A549 (cell line): ENCODE measurements at regions not wholly inside any gene's neighbourhood (a gene's known extent, or its start where the extent isn't known, plus 50 kb on each side); places are given as distances from the start of the nearest gene placed in this dataset.

ENCODE experiments used
- ATAC-seq, 2 experiments: fragments of 200-7000 bp in 1 of 2; fragments of >200 bp in 1 of 2; cut with Nextera tagmentation in 1 of 2; cut with Tn5 transposase in 1 of 2; 3 replicates each; pipeline versions ENCODE4 v1.8.0 to v1.9.1; 2018 to 2020; ENCODE audit warnings: mild to moderate bottlenecking in 1 of 2, moderate library complexity in 1 of 2
- CTCF ChIA-PET: fragments of 300-600 bp; sonication (Branson Sonifier 250); formaldehyde crosslinking; extraction: SDS; loops from one replicate; lab custom pipeline; 2021; ENCODE audit warnings: antibody characterized with exemption, inconsistent platforms; lab: Yijun Ruan, JAX
- POLR2A ChIA-PET: fragments of 350-600 bp; formaldehyde crosslinking; extraction: SDS; loops from one replicate; lab custom pipeline; 2021; ENCODE audit warnings: antibody characterized with exemption, inconsistent platforms; lab: Yijun Ruan, JAX
- DNase-seq, 2 experiments: peaks; one replicate each; pipeline versions ENCODE4 v3.0.0 to v3.0.0-alpha.2; 2011 to 2016; ENCODE audit warnings: low read depth in 1 of 2, low spot score in 1 of 2
- FAIRE-seq: peaks from 2 replicates; lab custom pipeline; 2011; peaks lifted over from hg19 to GRCh38; lab: Jason Lieb, UNC
- H3K27ac ChIP-seq, 2 experiments: fragments of >200 bp; sonication (Bioruptor Twin); formaldehyde crosslinking; 3 replicates each; pipeline ENCODE4 v1.5.1; 2016 to 2017
- H3K4me1 ChIP-seq: fragments of >200 bp; sonication (Bioruptor Twin); formaldehyde crosslinking; 3 replicates; pipeline ENCODE4 v1.6.1; 2016
- H3K4me2 ChIP-seq: fragments of >200 bp; sonication (Bioruptor Twin); formaldehyde crosslinking; 3 replicates; pipeline ENCODE4 v1.6.1; 2016
- H3K4me3 ChIP-seq: fragments of >200 bp; sonication (Bioruptor Twin); formaldehyde crosslinking; 3 replicates; pipeline ENCODE4 v1.5.1; 2016
- H3K9me3 ChIP-seq: fragments of >200 bp; sonication (Bioruptor Twin); formaldehyde crosslinking; 3 replicates; pipeline ENCODE4 v1.6.1; 2016
- BCL3 ChIP-seq: fragments of >200 bp; sonication (Bioruptor Twin); formaldehyde crosslinking; IDR thresholded peaks from 3 replicates; pipeline ENCODE4 v1.6.1; 2016
- CBX2 ChIP-seq: fragments of 200-600 bp; sonication (generic); IDR thresholded peaks from 2 replicates; pipeline ENCODE4 v1.6.1; 2016; ENCODE audit warnings: low read depth, mild to moderate bottlenecking, borderline replicate concordance
- CEBPB ChIP-seq, 2 experiments: fragments of >200 bp in 1 of 2; sonication (Bioruptor Twin) in 1 of 2; formaldehyde crosslinking in 1 of 2; IDR thresholded peaks; 2 replicates each; pipeline ENCODE4 v1.6.1; 2012 to 2016
- E2F6 ChIP-seq: IDR thresholded peaks from 2 replicates; pipeline ENCODE4 v1.6.1; 2012; ENCODE audit warnings: low read depth, borderline replicate concordance
- EHF ChIP-seq: fragments of 250-450 bp; sonication (Bioruptor Pico); IDR thresholded peaks from 2 replicates; pipeline ENCODE4 v1.5.0; 2020; ENCODE audit warnings: mild to moderate bottlenecking
- EP300 ChIP-seq, 2 experiments: fragments of >200 bp; sonication (Bioruptor Twin); formaldehyde crosslinking; IDR thresholded peaks; 2 replicates in 1 of 2; 3 replicates in 1 of 2; pipeline ENCODE4 v1.6.1; 2016 to 2017
- FOSL2 ChIP-seq, 2 experiments: fragments of 450-650 bp in 1 of 2; fragments of >200 bp in 1 of 2; sonication (Bioruptor Twin) in 1 of 2; formaldehyde crosslinking; IDR thresholded peaks; 2 replicates each; pipeline versions ENCODE4 v1.5.0 to v1.6.1; 2016 to 2020; ENCODE audit warnings: mild to moderate bottlenecking in 1 of 2, moderate library complexity in 1 of 2
- GATA3 ChIP-seq: IDR thresholded peaks from 2 replicates; pipeline ENCODE4 v1.6.1; 2012; ENCODE audit warnings: borderline replicate concordance
- HOXA7 ChIP-seq: fragments of 250-450 bp; sonication (Bioruptor Pico); IDR thresholded peaks from 2 replicates; pipeline ENCODE4 v1.5.0; 2020; ENCODE audit warnings: mild to moderate bottlenecking, moderate library complexity
- MAX ChIP-seq: IDR thresholded peaks from 2 replicates; pipeline ENCODE4 v1.6.1; 2012
- MAZ ChIP-seq: fragments of 150-350 bp; IDR thresholded peaks from 2 replicates; pipeline ENCODE4 v1.6.1; 2014; ENCODE audit warnings: antibody characterized with exemption, low read depth, low read length, borderline replicate concordance
- RAD21 ChIP-seq, 2 experiments: fragments of >200 bp in 1 of 2; sonication (Bioruptor Twin) in 1 of 2; formaldehyde crosslinking in 1 of 2; IDR thresholded peaks in 1 of 2; conservative IDR thresholded peaks in 1 of 2; 2 replicates in 1 of 2; 3 replicates in 1 of 2; pipeline ENCODE4 v1.6.1; 2012 to 2018; ENCODE audit warnings: inconsistent platforms in 1 of 2
- REST ChIP-seq: fragments of 200-600 bp; sonication (generic); IDR thresholded peaks from 2 replicates; pipeline ENCODE4 v1.6.1; 2016; ENCODE audit warnings: antibody characterized with exemption, mild to moderate bottlenecking, moderate library complexity
- RFX5 ChIP-seq: fragments of 450-650 bp; IDR thresholded peaks from 2 replicates; pipeline ENCODE4 v1.7.1; 2014; ENCODE audit warnings: antibody characterized with exemption, mild to moderate bottlenecking, moderate library complexity
- RNF2 ChIP-seq: fragments of 200-600 bp; sonication (generic); IDR thresholded peaks from 2 replicates; pipeline ENCODE4 v1.6.1; 2016; ENCODE audit warnings: low read depth, mild to moderate bottlenecking, antibody characterized with exemption, moderate library complexity, borderline replicate concordance
- TFCP2L1 ChIP-seq: fragments of 250-450 bp; sonication (Bioruptor Pico); IDR thresholded peaks from 2 replicates; pipeline ENCODE4 v1.5.0; 2021; ENCODE audit warnings: mild to moderate bottlenecking
- ZC3H11A ChIP-seq: fragments of 450-650 bp; IDR thresholded peaks from 2 replicates; pipeline ENCODE4 v1.6.1; 2014; ENCODE audit warnings: antibody characterized with exemption, mild to moderate bottlenecking
- ZNF302 ChIP-seq: fragments of 250-450 bp; sonication (Bioruptor Pico); IDR thresholded peaks from 2 replicates; pipeline ENCODE4 v1.9.0; 2021; ENCODE audit warnings: inconsistent platforms, mild to moderate bottlenecking, moderate library complexity
- WGBS: methylation state at CpG from one replicate; pipeline ENCODE4 v1.1.6; 2017; ENCODE audit errors: missing lambda C conversion rate; 5-methylcytosine and 5-hydroxymethylcytosine counted together

- H3K4me1 ChIP-seq: peaks cover 12% of the 10 kb centered on the region; the same call in 2 of the 3 replicates
- ChIA-PET POLR2A (no interaction called here), CTCF (no interaction called here)
- no peak overlapping the region for H3K27ac ChIP-seq
- no peaks in the 10 kb centered on the region for H3K9me3 ChIP-seq
- TF ChIP-seq RFX5 (no peak), FOSL2 (IDR thresholded peaks at IDR 0.05) (no peak), FOSL2 (CRISPR knock-in tag; IDR thresholded peaks at IDR 0.05) (0 out of 2 replicates have a peak, but pooled peaks have one; percentile 22)
- WGBS: 49% methylated on average over 8 of the region's 8 CpGs
- FAIRE-seq (no peak), DNase-seq (no peak), ATAC-seq (no peak)
- H3K4me2 ChIP-seq: no peak overlapping the region
- no peak overlapping the region for H3K4me3 ChIP-seq
Observed at GRCh38 chr3:29183346-29184087, 97.4 kb upstream of the RBMS3 start.

GRCh38 chr3:29185706-29186105, 95.2 kb upstream of the RBMS3 start:
- POLR2A ChIA-PET: interaction anchor here (0.5 kb wide), 1 partner anchor 269 kb away, joined by 3 read pairs; no protein-coding TSS in a partner anchor
- 85% methylated on average over 1 of the region's 1 CpG for WGBS
- Histone ChIP-seq H3K4me1 (peaks cover 12% of the 10 kb centered on the region; the same call in 2 of the 3 replicates), H3K27ac (peak overlapping the region in 1 of 2 experiments; percentile 31; a peak in 1 of 6 replicates), H3K9me3 (no peaks in the 10 kb centered on the region), H3K4me3 (no peak overlapping the region), H3K4me2 (no peak overlapping the region)
- no peak for FAIRE-seq
- no peak for DNase-seq
- TF ChIP-seq ZNF302: no peak
- TF ChIP-seq REST: no peak
- no peak for TF ChIP-seq RNF2
- no peak for TF ChIP-seq HOXA7 (CRISPR knock-in tag)
- no peak for TF ChIP-seq MAZ
- TF ChIP-seq CEBPB (IDR thresholded peaks at IDR 0.05): no peak
- TF ChIP-seq E2F6: no peak
- TF ChIP-seq EP300 (IDR thresholded peaks at IDR 0.05): no peak
- no peak for TF ChIP-seq CBX2
- TF ChIP-seq MAX: no peak
- TF ChIP-seq ZC3H11A: no peak
- TF ChIP-seq EHF (CRISPR knock-in tag): no peak
- TF ChIP-seq RAD21 (conservative IDR thresholded peaks at IDR 0.05 in 1 of 2, IDR thresholded peaks at IDR 0.05 in 1 of 2): no peak
- TF ChIP-seq RFX5: no peak
- ATAC-seq: no peak
- CTCF ChIA-PET: interaction anchor here (1.2 kb wide), 1 partner anchor 9 kb away, joined by 3 read pairs; no protein-coding TSS in a partner anchor

GRCh38 chr3:29186131-29186599, 94.7 kb upstream of the RBMS3 start:
- peak overlapping the region in 1 of 2 experiments; percentile 55; a peak in 2 of 6 replicates for H3K27ac ChIP-seq
- TF ChIP-seq CEBPB (IDR thresholded peaks at IDR 0.05) (no peak), BCL3 (no peak), ZNF302 (no peak), GATA3 (peak; percentile 37; the same call in 1 of the 2 replicates), TFCP2L1 (CRISPR knock-in tag) (no peak)
- TF ChIP-seq, all 56 proteins: peak for 1
- 63% methylated on average over 1 of the region's 1 CpG for WGBS
- no peaks in the 10 kb centered on the region for H3K9me3 ChIP-seq
- ChIA-PET CTCF (interaction anchor here (1.2 kb wide), 1 partner anchor 9 kb away, joined by 3 read pairs; no protein-coding TSS in a partner anchor), POLR2A (interaction anchor here (0.5 kb wide), 1 partner anchor 270 kb away, joined by 3 read pairs; no protein-coding TSS in a partner anchor)
- H3K4me2 ChIP-seq: no peak overlapping the region
- no peak overlapping the region for H3K4me3 ChIP-seq
- H3K4me1 ChIP-seq: peaks cover 12% of the 10 kb centered on the region; the same call in 2 of the 3 replicates
- ATAC-seq: peak in 1 of 2 experiments; percentile 59; a peak in 3 of 6 replicates
- no peak for FAIRE-seq
- DNase-seq: peak in 1 of 2 experiments; percentile 19
